ENCODE measurements at regions not wholly inside any gene's neighbourhood (a gene's known extent, or its start where the extent isn't known, plus 50 kb on each side); places are given as distances from the start of the nearest gene placed in this dataset.
A peak's percentile ranks its signal among the peaks of the same experiment; 100 is the strongest.

GRCh38 chr16:86994651-86995171 is 322.5 kb downstream of the C16orf95 start:
- DNase-seq (ENCODE audit: low read depth) = peak; percentile 14

GRCh38 chr16:86995456-86995855 is 321.7 kb downstream of the C16orf95 start:
- no peak for DNase-seq (ENCODE audit: low read depth)

DNA sequence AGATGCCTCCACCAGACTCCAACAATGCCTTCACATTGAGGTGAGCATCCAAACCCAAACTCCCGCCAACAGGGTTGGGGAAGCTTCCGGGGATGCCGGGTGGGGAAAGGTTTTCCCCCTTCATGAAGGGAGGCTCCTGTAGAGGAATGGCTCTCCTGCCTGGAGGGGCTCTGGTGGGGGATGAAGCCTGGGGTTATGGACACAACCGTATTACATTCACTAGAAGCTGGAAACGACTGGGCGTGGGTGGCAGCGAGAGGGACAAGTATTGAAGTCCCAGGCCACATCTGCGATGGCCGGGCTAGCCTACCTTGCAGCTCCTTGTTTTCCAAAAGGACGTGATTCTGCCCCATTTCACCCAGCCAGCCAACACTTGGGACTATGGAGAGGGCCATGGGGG is 321.1 kb downstream of the C16orf95 start:
- DNase-seq (ENCODE audit: low read depth) = no peak

- no peak for DNase-seq (ENCODE audit: low read depth)
Observed at GRCh38 chr16:86997058-86997457, 320.1 kb downstream of the C16orf95 start.

GRCh38 chr16:86998196-86999001 is 318.8 kb downstream of the C16orf95 start:
- DNase-seq (ENCODE audit: low read depth) = no peak

DNA sequence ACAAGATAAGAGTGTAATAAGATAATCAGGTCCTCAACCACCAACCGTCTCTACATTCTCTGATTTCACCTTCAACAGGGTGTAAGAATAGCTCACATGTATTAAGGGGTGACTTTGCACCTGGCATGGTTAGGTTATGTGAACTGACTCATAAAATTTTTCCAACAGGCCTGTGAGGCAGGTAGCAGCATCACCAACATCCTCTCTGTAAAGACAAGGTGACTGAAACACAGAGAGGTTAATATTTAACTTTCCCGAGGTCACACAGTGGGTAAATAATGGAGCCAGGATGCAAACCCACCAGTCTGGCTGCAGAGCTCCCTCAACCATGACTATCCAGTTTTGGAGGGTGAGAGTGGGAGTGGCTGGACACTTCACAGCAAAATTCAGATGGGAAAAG is 317.2 kb downstream of the C16orf95 start:
- DNase-seq (ENCODE audit: low read depth) = no peak

DNA sequence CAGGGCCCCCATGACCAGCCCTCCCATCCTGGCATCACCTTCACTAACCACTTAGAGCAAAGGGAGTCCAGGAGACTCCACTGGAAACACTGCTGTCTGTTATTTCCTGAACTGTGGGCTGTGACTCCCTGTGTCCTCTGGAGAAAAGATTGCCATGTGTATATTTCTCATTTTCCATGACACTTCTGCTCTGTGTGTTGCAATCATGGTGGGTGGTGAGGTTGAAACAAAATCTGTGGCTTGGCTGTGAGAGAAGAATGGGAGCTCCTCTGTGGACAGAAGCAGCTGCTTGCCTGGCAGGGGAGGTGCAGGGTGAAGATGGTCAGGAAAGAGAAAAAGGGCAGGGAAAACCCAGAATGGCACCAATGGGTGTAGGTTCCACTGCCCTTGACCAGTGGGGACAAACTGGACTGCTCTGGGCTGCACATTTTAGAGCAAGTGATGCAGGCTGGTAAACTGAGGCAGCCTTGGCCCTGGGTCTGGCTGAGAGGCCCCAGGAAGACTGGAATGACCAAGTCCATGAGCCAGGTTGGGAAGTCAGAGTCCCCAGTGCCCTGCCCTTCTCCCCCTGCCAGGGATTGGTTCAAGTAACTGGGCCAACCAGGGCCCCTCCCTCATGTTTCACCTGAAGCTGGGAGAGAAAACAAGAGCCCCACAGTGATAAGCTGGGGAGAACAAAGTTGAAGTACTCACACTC is 314.3 kb downstream of the C16orf95 start:
- DNase-seq (ENCODE audit: low read depth) = no peak

- no peak for DNase-seq (ENCODE audit: low read depth)
Observed at GRCh38 chr16:87003414-87003755, 313.8 kb downstream of the C16orf95 start.

DNA sequence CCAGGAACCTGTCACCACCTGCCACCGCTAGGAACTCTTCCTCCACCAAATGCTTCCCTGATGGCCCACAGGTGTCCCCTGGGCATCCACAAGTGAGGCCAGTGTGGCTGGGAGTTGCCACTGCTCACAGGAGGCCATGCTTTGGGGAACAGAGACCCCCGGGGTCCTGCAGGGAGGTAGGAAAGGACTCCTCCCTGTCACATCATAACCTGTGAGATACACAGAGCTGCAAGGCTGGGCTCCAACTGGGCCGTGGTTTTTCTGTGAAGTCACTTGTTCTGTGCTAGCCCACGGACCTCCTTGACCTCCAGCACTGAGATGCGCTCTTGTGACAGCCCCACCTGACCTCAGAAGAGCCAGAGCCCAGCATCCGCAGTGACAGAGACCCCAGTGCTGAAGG is 311.2 kb downstream of the C16orf95 start:
- DNase-seq (ENCODE audit: low read depth) = no peak

- DNase-seq (ENCODE audit: low read depth) = no peak
Observed at GRCh38 chr16:87006789-87007745, 310.1 kb downstream of the C16orf95 start.

DNA sequence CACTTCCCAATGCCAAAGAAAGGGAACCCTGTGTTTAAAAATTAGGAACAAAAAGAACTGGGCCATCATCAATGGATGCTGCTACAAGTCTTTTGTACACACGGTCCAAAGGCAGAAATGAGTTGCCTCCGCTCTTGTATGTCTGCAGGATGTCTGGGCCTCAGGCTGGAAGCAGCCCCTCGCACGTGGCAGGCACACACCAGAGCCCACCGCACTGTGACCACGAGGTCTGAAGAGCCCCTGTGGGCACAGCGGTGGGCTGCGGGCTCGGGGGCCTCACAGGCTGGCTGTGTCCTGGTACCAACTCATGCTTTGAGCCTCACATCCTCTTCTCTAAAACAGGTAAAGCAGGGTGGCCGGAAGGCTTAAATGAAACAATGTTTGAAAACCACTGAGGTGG is 309.3 kb downstream of the C16orf95 start:
- no peak for DNase-seq (ENCODE audit: low read depth)

- no peak for DNase-seq (ENCODE audit: low read depth)
Observed at GRCh38 chr16:87008664-87009063, 308.5 kb downstream of the C16orf95 start.

DNA sequence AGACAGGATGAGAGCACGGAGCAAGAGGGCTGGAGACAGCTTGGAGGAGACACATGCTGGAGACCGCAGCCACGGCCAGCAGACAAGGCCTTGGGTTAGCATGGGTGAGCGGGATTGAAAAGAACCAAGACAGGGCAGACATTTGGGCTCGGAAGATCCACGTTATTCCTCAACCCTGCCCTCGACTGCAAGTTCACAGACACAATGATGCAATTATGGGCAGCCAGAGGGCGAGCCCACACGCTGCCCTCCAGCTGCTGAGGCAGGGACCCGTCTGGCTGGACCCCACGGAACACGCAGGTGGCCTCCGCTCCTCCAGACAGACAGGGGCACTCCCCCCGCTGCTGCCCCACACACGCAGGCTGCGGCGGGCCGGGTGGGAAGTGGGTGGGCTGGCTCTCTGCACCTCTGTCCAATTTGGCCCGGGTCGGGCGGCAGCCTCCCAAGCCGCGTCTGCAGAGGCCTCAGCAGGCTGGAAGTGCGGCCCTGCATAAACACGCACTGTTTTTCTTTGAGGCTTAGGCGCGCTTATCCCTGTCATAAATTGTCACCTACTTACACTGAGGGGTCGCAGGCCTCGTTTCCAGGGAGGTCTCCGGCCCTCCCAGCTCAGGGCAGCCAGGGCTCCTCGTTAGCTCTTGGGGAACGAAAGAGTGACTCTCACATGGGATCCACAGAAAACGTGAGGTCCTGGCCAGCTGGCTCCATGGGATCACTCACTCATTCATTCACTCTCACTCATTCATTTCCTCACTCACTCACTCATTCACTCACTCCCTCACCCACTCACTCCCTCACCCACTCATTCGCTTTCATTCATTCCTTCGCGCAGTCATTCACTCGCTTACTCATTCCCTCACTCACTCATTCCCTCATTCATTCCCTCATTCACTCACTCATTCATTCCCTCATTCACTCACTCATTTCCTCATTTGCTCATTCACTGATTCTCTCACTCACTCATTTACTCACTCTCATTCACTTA is 303.9 kb downstream of the C16orf95 start:
- no peak for DNase-seq (ENCODE audit: low read depth)

DNA sequence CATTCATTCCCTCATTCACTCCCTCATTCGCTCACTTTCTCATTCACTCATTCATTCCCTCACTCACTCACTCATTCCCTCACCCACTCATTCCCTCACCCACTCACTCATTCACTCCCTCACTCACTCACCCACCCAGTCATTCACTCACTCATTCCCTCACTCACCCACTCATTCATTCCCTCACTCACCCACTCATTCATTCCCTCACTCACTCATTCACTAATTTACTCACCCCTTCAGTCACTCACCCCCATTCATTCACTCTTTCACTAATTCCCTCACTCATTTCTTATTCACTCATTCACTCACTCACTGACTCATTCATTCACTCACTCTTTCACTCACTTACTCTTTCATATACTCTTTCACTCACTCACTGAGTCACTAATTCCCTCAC is 303.1 kb downstream of the C16orf95 start:
- no peak for DNase-seq (ENCODE audit: low read depth)

DNA sequence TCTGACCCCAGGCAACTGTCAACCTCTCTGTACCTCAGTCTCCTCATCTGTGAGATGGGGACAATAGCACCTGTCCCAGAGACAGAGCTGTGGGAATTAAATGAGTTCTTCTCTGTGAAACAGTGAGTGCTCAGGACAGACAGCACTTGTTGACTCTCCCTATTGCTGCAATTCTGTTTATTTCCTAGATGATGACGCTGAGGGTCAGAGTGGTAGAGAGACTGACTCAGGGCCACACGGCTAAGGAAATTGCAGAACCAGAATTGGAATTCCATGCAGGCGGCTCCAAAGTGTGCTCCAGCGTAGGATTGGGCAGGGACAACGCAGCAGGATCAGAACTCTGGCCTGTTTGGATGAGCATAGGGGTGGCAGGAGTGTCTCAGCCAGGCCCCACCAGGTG is 302.2 kb downstream of the C16orf95 start:
- DNase-seq (ENCODE audit: low read depth) = no peak

DNA sequence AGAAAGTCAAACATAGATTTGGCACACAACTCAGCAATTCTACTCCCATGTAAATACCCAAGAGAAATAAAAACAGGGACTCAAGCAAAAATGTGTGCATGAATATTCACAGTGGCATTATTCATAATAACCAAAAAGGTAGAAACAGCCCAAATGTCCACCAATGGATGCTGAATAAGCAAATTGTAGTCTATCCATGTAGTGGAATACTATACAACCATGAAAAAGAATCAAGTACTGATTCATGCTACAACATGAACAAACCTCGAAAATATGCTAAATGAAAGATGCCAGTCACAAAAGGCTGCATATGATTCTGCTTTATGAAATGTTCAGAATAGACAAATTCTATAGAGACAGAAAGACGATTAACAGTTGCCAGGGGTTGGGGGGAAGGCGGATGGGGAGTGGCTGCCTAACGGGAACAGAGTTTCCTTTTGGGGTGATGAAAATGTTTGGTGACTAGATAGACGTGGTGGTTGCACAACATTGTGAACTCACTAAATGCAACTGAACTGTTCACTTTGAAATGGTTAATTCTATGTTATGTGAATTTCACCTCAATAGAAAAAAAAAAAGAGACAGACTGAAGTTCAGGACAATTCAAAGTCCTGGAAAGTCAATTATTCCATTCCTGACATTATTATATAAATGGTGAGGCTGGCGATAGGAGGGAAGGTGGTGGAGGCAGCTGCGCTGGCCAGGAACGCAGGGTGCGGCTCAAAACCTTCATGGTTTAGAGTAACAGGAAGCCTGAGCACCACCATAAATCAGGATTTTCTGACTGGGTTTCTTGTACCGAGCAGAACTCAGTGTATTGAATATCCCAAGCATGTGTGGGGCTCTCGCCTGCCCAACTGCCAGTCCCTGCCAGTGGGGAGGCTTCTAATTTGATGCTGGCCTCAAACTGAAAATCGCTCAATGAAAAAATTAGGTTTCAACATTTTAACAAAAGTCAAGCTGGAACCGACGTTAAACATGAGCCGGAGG is 300.9 kb downstream of the C16orf95 start:
- DNase-seq (ENCODE audit: low read depth) = no peak

DNA sequence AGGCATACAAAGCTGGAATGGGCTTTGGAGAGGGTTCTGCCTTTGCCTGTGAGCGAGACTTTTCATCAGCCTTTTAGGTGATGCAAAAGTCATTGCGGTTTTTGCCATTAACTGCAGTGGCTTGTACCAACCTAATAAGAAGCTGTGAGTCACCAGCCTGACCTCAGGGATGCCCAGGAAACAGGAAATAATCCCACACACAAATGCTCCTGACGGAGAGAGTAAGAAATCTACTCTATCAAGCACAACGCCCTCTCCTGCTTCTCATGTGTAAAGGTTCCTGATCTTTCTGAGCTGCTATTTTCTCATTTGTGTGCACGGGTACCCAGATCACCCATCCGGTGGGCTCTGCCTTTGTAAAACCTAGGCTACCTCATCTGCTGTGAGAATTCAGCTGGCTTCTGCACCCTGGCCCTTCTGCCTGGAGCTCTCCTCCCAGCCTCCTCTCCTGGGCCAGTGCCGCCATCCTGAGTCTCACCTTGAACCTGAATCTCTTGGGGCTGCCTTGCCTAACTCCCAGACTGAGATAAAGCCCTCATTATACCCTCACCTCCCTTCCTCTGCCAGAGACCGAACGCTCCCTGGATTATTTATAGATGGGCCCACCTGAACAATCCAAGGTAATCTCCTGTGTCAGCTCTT is 299.7 kb downstream of the C16orf95 start:
- DNase-seq (ENCODE audit: low read depth) = no peak

DNA sequence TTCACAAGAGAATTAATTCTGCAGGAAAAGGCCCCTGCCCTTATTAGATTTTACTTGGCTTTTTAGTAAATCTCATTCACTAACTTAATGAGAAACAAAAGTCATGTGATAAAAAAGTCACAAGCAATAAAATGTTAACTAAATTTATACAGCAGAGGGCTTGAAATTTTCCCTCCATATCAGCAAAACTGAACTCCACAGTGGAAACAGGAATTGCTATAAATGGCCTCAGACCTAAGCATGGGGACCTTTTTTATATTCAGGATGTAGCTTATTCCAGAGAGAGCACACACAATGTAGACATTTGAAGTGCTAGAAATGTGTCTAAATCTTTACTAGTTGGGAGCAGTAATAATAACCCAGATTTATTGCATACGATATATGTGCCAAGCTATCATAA is 291.5 kb downstream of the C16orf95 start:
- DNase-seq (ENCODE audit: low read depth) = no peak

DNA sequence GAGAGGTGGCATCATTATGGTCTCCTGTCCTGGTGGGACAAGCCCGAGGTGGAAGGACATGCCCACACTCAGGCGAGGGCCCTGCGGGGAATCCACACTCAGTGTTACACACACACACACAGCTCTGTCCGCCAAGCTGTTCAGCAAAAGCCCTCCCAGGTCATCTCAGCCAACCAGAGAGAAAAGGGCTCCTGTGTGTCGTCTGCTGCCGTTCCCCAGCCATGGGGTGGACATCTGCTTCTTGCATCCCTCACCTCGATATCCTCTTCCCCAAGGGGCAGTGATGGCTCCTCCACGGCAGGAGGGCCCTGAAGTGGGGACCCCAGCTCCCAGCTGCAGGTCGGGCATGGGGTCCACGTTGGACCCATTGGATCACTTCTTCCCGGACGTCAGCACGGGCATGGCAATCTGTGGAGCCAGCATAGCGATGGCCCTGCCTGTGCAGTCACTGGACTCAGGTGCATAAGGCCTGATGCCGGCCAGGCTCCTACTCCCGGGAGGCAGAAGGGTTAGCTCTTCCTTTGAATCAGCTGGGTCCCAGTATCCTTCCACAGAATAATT is 290.1 kb downstream of the C16orf95 start:
- no peak for DNase-seq (ENCODE audit: low read depth)
